Upper lobe of right lung (tissue), 1 donor: ENCODE measurements at regions not wholly inside any gene's neighbourhood (a gene's known extent, or its start where the extent isn't known, plus 50 kb on each side); places are given as distances from the start of the nearest gene placed in this dataset.

ENCODE experiments used
- ATAC-seq: fragments of 200-7000 bp; cut with Tn5 transposase; one replicate; pipeline ENCODE4 v1.9.1; 2020; ENCODE audit warnings: mild to moderate bottlenecking, moderate library complexity
- DNase-seq: peaks from one replicate; pipeline ENCODE4 v3.0.0-alpha.2; 2020
- H3K27ac ChIP-seq: fragments of 200-600 bp; one replicate; pipeline ENCODE4 v1.8.0; 2022
- H3K27me3 ChIP-seq: fragments of 200-600 bp; one replicate; pipeline ENCODE4 v1.8.0; 2022; ENCODE audit warnings: mild to moderate bottlenecking
- H3K36me3 ChIP-seq: fragments of 200-600 bp; one replicate; pipeline ENCODE4 v1.8.0; 2022
- H3K4me1 ChIP-seq: fragments of 200-600 bp; one replicate; pipeline ENCODE4 v1.8.0; 2022
- H3K4me3 ChIP-seq: fragments of 200-600 bp; one replicate; pipeline ENCODE4 v1.8.0; 2022; ENCODE audit warnings: mild to moderate bottlenecking
- H3K9me3 ChIP-seq: fragments of 200-600 bp; one replicate; pipeline ENCODE4 v1.8.0; 2022
- intact Hi-C: fragments of 100-400 bp; cut with DNase I; formaldehyde crosslinking; loops from one replicate; pipeline ENCODE4 v1.11.0; 2022
- TF ChIP-seq, protein P1 (sequence below): fragments of 200-600 bp; IDR thresholded peaks from one replicate; pipeline ENCODE4 v1.8.0; 2022; ENCODE audit warnings: antibody characterized with exemption
- donor health status: DM: no; HTN: yes; CAD: no; lungs with severe emphysema.

GRCh38 chr10:31698181-31698830 is 230.3 kb downstream of the ARHGAP12 start:
- Histone ChIP-seq H3K27me3 (no peaks in the 10 kb centered on the region), H3K27ac (peak overlapping the region; percentile 95), H3K36me3 (no peaks in the 10 kb centered on the region), H3K4me3 (no peak overlapping the region), H3K4me1 (peaks cover 64% of the 10 kb centered on the region), H3K9me3 (no peaks in the 10 kb centered on the region)
- no peak for DNase-seq
- ATAC-seq: no peak
- intact Hi-C loops: no loop called here
- TF ChIP-seq, protein P1, sequence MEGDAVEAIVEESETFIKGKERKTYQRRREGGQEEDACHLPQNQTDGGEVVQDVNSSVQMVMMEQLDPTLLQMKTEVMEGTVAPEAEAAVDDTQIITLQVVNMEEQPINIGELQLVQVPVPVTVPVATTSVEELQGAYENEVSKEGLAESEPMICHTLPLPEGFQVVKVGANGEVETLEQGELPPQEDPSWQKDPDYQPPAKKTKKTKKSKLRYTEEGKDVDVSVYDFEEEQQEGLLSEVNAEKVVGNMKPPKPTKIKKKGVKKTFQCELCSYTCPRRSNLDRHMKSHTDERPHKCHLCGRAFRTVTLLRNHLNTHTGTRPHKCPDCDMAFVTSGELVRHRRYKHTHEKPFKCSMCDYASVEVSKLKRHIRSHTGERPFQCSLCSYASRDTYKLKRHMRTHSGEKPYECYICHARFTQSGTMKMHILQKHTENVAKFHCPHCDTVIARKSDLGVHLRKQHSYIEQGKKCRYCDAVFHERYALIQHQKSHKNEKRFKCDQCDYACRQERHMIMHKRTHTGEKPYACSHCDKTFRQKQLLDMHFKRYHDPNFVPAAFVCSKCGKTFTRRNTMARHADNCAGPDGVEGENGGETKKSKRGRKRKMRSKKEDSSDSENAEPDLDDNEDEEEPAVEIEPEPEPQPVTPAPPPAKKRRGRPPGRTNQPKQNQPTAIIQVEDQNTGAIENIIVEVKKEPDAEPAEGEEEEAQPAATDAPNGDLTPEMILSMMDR: no peak

DNA sequence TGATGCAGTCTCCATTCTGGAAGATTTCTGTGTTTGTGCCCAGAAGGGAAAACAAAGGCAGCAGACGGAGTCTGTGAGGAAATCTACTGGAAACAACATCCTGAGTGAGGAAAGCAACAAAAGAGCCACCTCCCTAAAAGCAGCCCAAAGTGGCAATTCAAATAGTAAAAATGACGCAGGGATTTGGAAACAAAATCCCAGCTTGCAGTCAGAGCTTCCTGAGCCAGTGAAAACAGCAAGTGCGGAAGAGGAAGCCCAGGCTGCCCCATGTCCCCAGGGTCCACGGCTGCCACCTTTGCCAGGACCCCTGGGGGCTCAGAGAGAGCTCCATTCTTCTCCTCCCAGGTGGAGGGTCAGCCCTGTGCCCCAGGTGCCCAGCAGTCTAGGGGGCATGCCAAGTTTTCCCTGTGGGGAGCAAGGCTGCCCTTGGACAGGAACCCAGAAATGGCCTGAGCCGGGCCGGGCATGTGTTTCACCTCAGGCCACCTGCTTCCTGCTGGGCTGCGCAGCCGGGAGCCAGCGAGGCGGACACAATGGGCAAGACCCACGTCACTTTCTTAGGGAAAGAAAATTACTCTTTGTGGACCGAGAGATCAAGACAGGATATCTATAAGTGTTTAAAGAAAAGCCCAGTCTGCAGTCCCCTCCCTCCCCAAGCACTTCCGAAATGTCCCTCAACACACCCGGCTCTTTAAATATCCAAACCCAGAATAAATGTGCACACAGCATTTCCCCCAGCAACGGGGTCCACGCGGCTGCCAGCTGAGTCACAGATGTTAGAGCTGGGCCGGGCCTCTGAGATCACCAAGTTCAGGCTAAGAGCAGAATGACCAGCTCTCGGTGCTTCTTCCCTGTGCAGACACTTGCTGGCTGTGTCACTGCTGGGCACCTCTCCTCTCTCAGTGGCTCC is 231.1 kb downstream of the ARHGAP12 start:
- intact Hi-C loops: no loop called here
- peak; percentile 76 for ATAC-seq
- H3K4me3 ChIP-seq: peak overlapping the region; percentile 11
- TF ChIP-seq, protein P1: no peak
- H3K36me3 ChIP-seq: no peaks in the 10 kb centered on the region
- peak; percentile 76 for DNase-seq
- H3K4me1 ChIP-seq: peaks cover 64% of the 10 kb centered on the region
- no peaks in the 10 kb centered on the region for H3K27me3 ChIP-seq
- peak overlapping the region; percentile 95 for H3K27ac ChIP-seq
- no peaks in the 10 kb centered on the region for H3K9me3 ChIP-seq

DNA sequence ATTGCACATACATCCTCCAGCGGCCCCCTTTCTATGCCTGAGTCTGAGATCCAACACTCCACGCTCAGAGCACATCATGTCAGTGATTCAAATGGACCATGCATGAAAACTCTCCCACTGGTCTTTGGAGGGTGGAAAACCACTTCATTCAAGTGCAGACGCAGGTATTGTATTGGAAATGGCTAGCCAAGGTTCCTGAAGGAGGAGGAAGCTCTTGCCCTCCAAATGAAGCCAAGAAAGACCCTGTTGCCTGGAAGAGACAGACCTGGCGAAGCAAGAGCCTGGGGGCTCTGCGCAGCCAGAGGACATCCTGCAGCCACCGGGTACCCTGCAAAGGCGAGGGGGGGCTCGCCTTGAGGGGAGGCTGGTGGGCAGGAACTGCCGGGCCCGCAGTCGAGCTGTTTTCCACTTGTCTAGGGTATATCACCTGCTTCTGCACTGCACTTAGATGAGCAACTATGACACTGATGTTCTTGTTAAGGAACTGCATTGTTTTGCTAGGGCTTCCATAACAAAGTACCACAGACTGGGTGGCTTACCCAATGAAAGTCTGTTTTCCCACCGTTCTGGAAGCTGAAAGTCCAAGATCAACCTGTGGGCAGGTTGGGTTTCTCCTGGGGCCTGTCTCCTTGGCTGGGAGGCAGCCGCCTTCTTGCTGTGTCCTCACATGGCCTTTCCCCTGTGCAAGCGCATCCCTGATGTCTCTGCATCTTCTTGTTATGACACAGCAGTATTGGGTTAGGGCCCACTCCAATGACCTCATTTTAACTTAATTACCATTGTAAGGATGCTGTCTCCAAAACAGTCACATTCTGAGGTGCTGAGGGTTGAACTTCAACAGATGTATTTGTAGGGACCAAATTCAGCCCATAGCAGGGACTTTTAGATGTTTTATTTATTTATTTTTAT is 233.4 kb downstream of the ARHGAP12 start:
- TF ChIP-seq, protein P1: no peak
- H3K4me3 ChIP-seq: no peak overlapping the region
- intact Hi-C loops: no loop called here
- peaks cover 40% of the 10 kb centered on the region for H3K4me1 ChIP-seq
- H3K9me3 ChIP-seq: no peaks in the 10 kb centered on the region
- ATAC-seq (no peak), DNase-seq (no peak)
- no peaks in the 10 kb centered on the region for H3K27me3 ChIP-seq
- no peaks in the 10 kb centered on the region for H3K36me3 ChIP-seq
- no peak overlapping the region for H3K27ac ChIP-seq

GRCh38 chr10:31694126-31694685 is 234.4 kb downstream of the ARHGAP12 start:
- no peak for DNase-seq
- Histone ChIP-seq H3K4me1 (peaks cover 30% of the 10 kb centered on the region), H3K27me3 (no peaks in the 10 kb centered on the region), H3K36me3 (no peaks in the 10 kb centered on the region), H3K9me3 (peaks cover 7% of the 10 kb centered on the region), H3K4me3 (no peak overlapping the region), H3K27ac (no peak overlapping the region)
- intact Hi-C loops: no loop called here
- no peak for ATAC-seq
- TF ChIP-seq, protein P1: no peak

GRCh38 chr10:31693491-31693890 is 235.1 kb downstream of the ARHGAP12 start:
- Histone ChIP-seq H3K27ac (no peak overlapping the region), H3K4me1 (peaks cover 23% of the 10 kb centered on the region), H3K27me3 (no peaks in the 10 kb centered on the region), H3K9me3 (peaks cover 9% of the 10 kb centered on the region), H3K36me3 (no peaks in the 10 kb centered on the region), H3K4me3 (no peak overlapping the region)
- TF ChIP-seq, protein P1: no peak
- DNase-seq (no peak), ATAC-seq (peak; percentile 18)
- intact Hi-C loops: no loop called here
